PFSK-1 (cell line): ENCODE measurements at regions not wholly inside any gene's neighbourhood (a gene's known extent, or its start where the extent isn't known, plus 50 kb on each side); places are given as distances from the start of the nearest gene placed in this dataset.

Source experiments
- FOXP2 ChIP-seq: optimal IDR thresholded peaks from 2 replicates; pipeline ENCODE3; 2011; ENCODE audit warnings: borderline replicate concordance, control low read depth, inconsistent platforms; ENCODE audit not compliant: insufficient read depth; ENCODE audit errors: extremely low read length, extremely low read depth
- POLR2AphosphoS5 ChIP-seq: IDR thresholded peaks from 2 replicates; pipeline ENCODE4 v1.6.1; 2012; ENCODE audit warnings: low read depth, mild to moderate bottlenecking, control low read depth, low read length, moderate library complexity
- REST ChIP-seq, 2 experiments: IDR thresholded peaks; 2 replicates each; pipeline versions ENCODE4 v1.6.1 to v1.8.0; 2011 to 2012; ENCODE audit warnings: low read depth in 2 of 2, low read length in 2 of 2, control low read depth in 1 of 2, inconsistent platforms in 1 of 2, mild to moderate bottlenecking in 1 of 2, moderate library complexity in 1 of 2; ENCODE audit not compliant: insufficient read depth in 1 of 2
- SIN3A ChIP-seq: IDR thresholded peaks from 2 replicates; pipeline ENCODE4 v1.6.1; 2012; ENCODE audit warnings: mild to moderate bottlenecking, low read length, moderate library complexity, borderline replicate concordance; ENCODE audit not compliant: insufficient read depth
- TAF1 ChIP-seq: IDR thresholded peaks from 2 replicates; pipeline ENCODE4 v1.6.1; 2012; ENCODE audit warnings: low read length, control low read depth, borderline replicate concordance; ENCODE audit not compliant: insufficient read depth

- TF ChIP-seq REST (IDR thresholded peaks at IDR 0.05; ENCODE audit: insufficient read depth in 1 of 2, low read depth in 2 of 2, low read length in 2 of 2) = no peak
- TF ChIP-seq TAF1 = no peak
- TF ChIP-seq SIN3A = no peak
- TF ChIP-seq POLR2AphosphoS5 = no peak
- no peak for TF ChIP-seq FOXP2
Measured at GRCh38 chr13:61600360-61601033, 184.8 kb upstream of the PCDH20 start.
